Activated CD8-positive, alpha-beta memory T cell treated with anti-CD3 and anti-CD28 coated beads for 36 hours (primary cell): ENCODE measurements at regions not wholly inside any gene's neighbourhood (a gene's known extent, or its start where the extent isn't known, plus 50 kb on each side); places are given as distances from the start of the nearest gene placed in this dataset.

Source experiments
- CTCF ChIA-PET: fragments of 350-600 bp; sonication (Branson Sonifier 250); formaldehyde crosslinking; loops from one replicate; lab custom pipeline; 2021; ENCODE audit warnings: antibody characterized with exemption; lab: Charles Lee
- POLR2A ChIA-PET: fragments of 350-600 bp; sonication (Branson Sonifier 250); formaldehyde crosslinking; loops from one replicate; lab custom pipeline; 2021; ENCODE audit warnings: antibody characterized with exemption; lab: Charles Lee

- ChIA-PET CTCF (no interaction called here), POLR2A (no interaction called here)
Measured at GRCh38 chrY:11293392-11293791, 1407.6 kb upstream of the USP9Y start.

- CTCF ChIA-PET: interaction anchor here (0.6 kb wide), 1 partner anchor 832 kb away, joined by 3 read pairs; no protein-coding TSS in a partner anchor
- POLR2A ChIA-PET: no interaction called here
Measured at GRCh38 chrY:11334151-11334550, 1366.9 kb upstream of the USP9Y start.
